ENCODE measurements at regions not wholly inside any gene's neighbourhood (a gene's known extent, or its start where the extent isn't known, plus 50 kb on each side); places are given as distances from the start of the nearest gene placed in this dataset.

DNA sequence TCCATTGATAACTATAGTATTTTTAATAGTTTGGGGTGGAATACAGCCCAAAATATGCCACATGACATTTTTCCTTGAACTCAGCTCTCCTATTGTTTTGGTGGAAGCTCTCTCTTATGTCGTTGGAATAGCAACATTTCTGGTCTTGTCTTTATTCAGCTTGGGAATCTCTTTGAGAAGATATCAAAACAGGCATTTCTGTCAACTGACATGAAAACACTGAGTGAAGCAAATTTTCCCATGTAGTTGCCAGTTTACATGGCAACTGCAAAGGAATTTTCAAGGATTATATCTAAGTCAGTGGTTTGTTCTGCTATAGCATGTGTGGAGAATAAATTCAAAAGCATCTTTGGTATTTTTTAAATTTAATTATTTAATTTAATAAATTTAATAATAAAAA is 863.5 kb upstream of the CDH8 start:
- Histone ChIP-seq H3K4me3 (no peak overlapping the region), H3K36me3 (no peaks in the 10 kb centered on the region), H3K27ac (no peak overlapping the region), H3K9me3 (no peaks in the 10 kb centered on the region), H3K27me3 (no peaks in the 10 kb centered on the region), H3K4me1 (no peaks in the 10 kb centered on the region)
- DNase-seq = no peak
- intact Hi-C loops (cut with DNase I) = no loop called here
- WGBS, 2 donors = 58 to 76% methylated on average over 1 of the region's 1 CpG
- TF ChIP-seq POLR2AphosphoS5 (IDR thresholded peaks at IDR 0.05) = no peak
- TF ChIP-seq, protein P1, sequence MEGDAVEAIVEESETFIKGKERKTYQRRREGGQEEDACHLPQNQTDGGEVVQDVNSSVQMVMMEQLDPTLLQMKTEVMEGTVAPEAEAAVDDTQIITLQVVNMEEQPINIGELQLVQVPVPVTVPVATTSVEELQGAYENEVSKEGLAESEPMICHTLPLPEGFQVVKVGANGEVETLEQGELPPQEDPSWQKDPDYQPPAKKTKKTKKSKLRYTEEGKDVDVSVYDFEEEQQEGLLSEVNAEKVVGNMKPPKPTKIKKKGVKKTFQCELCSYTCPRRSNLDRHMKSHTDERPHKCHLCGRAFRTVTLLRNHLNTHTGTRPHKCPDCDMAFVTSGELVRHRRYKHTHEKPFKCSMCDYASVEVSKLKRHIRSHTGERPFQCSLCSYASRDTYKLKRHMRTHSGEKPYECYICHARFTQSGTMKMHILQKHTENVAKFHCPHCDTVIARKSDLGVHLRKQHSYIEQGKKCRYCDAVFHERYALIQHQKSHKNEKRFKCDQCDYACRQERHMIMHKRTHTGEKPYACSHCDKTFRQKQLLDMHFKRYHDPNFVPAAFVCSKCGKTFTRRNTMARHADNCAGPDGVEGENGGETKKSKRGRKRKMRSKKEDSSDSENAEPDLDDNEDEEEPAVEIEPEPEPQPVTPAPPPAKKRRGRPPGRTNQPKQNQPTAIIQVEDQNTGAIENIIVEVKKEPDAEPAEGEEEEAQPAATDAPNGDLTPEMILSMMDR (IDR thresholded peaks at IDR 0.05) = no peak
- TF ChIP-seq POLR2A (IDR thresholded peaks at IDR 0.05) = no peak
- no peak for TF ChIP-seq EP300 (IDR thresholded peaks at IDR 0.05)

DNA sequence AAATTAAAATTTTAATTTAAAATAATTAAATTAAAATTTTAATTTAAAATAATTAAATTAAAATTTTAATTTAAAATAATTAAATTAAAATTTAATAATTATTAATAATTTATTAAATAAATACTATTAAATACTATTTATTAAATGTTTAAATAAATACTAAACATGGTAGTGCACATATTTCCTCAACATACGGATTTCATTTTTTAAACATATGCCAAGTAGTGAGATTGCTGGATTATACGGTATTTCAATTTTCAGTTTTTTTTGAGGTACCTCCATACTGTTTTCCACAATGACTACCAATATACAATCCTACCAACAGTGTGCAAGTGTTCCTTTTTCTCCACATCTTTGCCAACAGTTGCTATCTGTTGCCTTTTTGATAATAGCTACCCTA is 852.9 kb upstream of the CDH8 start:
- Histone ChIP-seq H3K36me3 (no peaks in the 10 kb centered on the region), H3K4me3 (no peak overlapping the region), H3K9me3 (peaks cover 0 to 7% (median 2%) of the 10 kb centered on the region in 4 donors), H3K4me1 (peaks cover 0 to under 1% (median under 1%) of the 10 kb centered on the region in 4 donors), H3K27ac (no peak overlapping the region), H3K27me3 (no peaks in the 10 kb centered on the region)
- 94 to 95% methylated on average over 2 of the region's 2 CpGs for WGBS, 2 donors
- DNase-seq = no peak
- intact Hi-C loops (cut with DNase I) = no loop called here
- TF ChIP-seq POLR2A (IDR thresholded peaks at IDR 0.05) (no peak), POLR2AphosphoS5 (IDR thresholded peaks at IDR 0.05) (no peak), EP300 (IDR thresholded peaks at IDR 0.05) (no peak)
- TF ChIP-seq, protein P1 (IDR thresholded peaks at IDR 0.05) = no peak

DNA sequence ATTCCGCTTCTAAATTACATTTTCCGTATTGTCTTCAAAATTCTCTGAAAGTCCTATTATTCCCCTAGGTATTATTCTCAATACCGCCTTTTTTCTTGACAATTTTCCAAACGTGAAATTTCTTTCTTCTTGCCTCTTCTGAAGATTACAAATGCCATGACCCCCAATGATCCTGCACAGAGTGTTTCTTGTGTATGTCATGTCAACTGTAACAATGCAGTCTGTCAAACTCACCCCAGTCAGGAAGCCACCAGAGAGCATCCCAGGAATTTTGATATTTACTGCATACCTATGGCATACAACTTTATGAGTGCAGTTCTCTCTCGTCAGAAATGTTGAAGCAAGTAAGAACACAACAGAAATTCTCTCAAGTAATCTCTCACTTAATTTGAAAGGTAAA is 847.3 kb upstream of the CDH8 start:
- H3K9me3 ChIP-seq = no peaks in the 10 kb centered on the region
- H3K36me3 ChIP-seq = no peaks in the 10 kb centered on the region
- no peak overlapping the region for H3K4me3 ChIP-seq
- H3K4me1 ChIP-seq = peaks cover 0 to 11% (median 9%) of the 10 kb centered on the region in 4 donors
- intact Hi-C loops (cut with DNase I) = no loop called here
- TF ChIP-seq POLR2AphosphoS5 (IDR thresholded peaks at IDR 0.05) (no peak), EP300 (IDR thresholded peaks at IDR 0.05) (no peak), POLR2A (IDR thresholded peaks at IDR 0.05) (no peak)
- TF ChIP-seq, protein P1 (IDR thresholded peaks at IDR 0.05) = no peak
- H3K27me3 ChIP-seq = no peaks in the 10 kb centered on the region
- no peak for DNase-seq
- H3K27ac ChIP-seq = no peak overlapping the region
- WGBS, 2 donors = 66 to 73% methylated on average over 5 of the region's 5 CpGs

DNA sequence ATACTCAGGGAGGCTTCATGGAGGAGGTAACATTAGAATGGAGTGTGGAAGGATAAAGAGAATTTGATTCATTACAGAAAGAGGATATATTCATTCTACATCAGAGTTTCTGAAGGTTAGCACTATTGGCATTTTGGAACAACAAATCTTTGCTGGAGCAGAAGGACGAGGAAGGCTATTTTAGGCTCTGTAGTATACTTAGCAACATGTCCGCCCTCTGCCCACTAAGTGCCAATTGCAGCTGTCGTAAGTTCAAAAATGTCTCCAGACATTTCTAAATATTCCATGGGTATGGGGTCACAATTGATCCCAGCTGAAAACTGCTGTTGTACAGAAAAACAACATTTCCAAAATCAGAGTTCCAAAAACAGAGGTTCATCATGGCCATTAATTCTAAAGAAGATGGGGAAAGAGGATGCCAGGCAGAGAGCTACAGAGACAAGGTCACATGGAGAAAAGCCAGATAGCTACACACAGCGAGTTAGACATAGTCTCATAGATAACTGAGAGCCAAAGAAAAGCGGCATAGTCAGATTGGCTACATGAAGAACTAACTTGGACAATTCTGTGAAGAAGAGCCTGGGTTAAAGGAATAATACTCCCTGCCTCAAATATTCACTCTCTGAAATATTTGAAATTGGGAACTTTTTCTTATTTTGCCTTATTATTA is 846.4 kb upstream of the CDH8 start:
- no peaks in the 10 kb centered on the region for H3K36me3 ChIP-seq
- DNase-seq = no peak
- peaks cover 0 to 11% (median 9%) of the 10 kb centered on the region in 4 donors for H3K4me1 ChIP-seq
- H3K27me3 ChIP-seq = no peaks in the 10 kb centered on the region
- TF ChIP-seq POLR2AphosphoS5 (IDR thresholded peaks at IDR 0.05) (no peak), POLR2A (IDR thresholded peaks at IDR 0.05) (no peak)
- TF ChIP-seq, protein P1 (IDR thresholded peaks at IDR 0.05) = no peak
- H3K4me3 ChIP-seq = no peak overlapping the region
- H3K27ac ChIP-seq = no peak overlapping the region
- intact Hi-C loops (cut with DNase I) = no loop called here
- 78 to 84% methylated on average over 5 of the region's 5 CpGs for WGBS, 2 donors
- H3K9me3 ChIP-seq = no peaks in the 10 kb centered on the region

DNA sequence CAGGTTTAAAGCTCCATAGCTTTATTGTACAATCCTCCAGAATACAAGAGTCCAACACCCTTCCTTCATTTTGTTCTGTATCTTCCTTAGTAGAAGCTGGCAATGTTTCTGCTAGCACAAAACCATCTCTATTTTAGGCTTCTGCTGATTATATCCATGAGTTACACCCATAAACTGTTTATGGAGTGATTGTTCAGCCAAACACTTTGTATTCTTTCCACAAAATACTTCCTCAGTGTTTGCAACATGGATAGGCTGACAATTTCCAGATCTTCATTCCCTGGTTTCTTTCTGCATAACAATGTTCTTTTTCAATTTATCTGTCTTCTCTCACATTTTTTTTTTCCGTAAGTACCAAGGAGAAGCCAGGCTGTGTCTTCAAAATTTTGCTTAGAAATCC is 839.9 kb upstream of the CDH8 start:
- 74 to 84% methylated on average over 1 of the region's 1 CpG for WGBS, 2 donors
- no peaks in the 10 kb centered on the region for H3K27me3 ChIP-seq
- H3K27ac ChIP-seq = peak overlapping the region in 3 of 4 donors; percentile 60 to 66 (median 66)
- no peaks in the 10 kb centered on the region for H3K36me3 ChIP-seq
- H3K9me3 ChIP-seq = no peaks in the 10 kb centered on the region
- DNase-seq = no peak
- intact Hi-C loops (cut with DNase I) = loop anchor here (10.0 kb wide), 1 partner anchor 419 kb away; no protein-coding TSS in a partner anchor
- TF ChIP-seq POLR2AphosphoS5 (IDR thresholded peaks at IDR 0.05) (peak; percentile 63 to 93 (median 82)), EP300 (IDR thresholded peaks at IDR 0.05) (peak in 3 of 4 donors; percentile 6 to 23 (median 18)), POLR2A (IDR thresholded peaks at IDR 0.05) (no peak)
- TF ChIP-seq, protein P1 (IDR thresholded peaks at IDR 0.05) = no peak
- H3K4me3 ChIP-seq = no peak overlapping the region
- peaks cover 0 to 33% (median 23%) of the 10 kb centered on the region in 4 donors for H3K4me1 ChIP-seq
